Iris pigment epithelial cell (primary cell): ENCODE measurements at regions not wholly inside any gene's neighbourhood (a gene's known extent, or its start where the extent isn't known, plus 50 kb on each side); places are given as distances from the start of the nearest gene placed in this dataset.
"Not testable (repeated sequence)": the region's sequence is repeated elsewhere in the genome, so short reads cannot be mapped to it uniquely, and the experiment has no call there.

ENCODE experiments used
- DNase-seq: peaks from one replicate; pipeline ENCODE4 v3.0.0-alpha.2; 2011; ENCODE audit warnings: low read depth

DNA sequence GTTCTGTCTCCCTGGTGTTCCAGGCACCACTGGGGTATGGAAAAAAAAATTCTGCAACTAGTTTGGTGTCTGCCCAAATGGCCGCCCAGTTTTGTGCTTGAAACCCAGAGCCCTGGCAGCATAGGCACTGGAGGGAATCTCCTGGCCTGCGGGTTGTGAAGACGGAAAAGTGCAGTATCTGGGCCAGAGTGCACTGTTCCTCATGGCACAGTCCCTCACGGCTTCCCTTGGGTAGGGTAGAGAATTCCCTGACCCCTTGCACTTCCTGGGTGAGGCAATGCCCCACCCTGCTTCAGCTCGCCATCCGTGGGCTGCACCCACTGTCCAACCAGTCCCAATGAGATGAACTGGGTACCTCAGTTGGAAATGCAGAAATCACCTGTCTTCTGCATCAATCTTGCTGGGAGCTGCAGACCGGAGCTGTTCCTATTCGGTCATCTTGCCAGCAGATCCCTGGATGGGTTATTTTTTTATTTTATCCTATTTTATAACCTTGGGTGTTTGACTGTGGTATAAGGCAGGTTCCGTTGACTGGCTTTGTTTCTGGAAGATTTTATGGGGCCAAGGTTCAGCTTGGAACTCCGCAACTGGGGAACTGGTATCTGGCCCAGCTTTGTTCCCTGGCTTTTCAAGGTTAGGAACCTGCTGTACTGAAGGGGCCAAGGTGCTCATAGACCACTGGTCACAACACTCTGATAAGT is 59.5 kb upstream of the IRAK1BP1 start:
- not testable (repeated sequence) for DNase-seq

GRCh38 chr6:78808356-78808891 is 58.9 kb upstream of the IRAK1BP1 start:
- DNase-seq: no peak

GRCh38 chr6:78808933-78809332 is 58.4 kb upstream of the IRAK1BP1 start:
- no peak for DNase-seq

DNA sequence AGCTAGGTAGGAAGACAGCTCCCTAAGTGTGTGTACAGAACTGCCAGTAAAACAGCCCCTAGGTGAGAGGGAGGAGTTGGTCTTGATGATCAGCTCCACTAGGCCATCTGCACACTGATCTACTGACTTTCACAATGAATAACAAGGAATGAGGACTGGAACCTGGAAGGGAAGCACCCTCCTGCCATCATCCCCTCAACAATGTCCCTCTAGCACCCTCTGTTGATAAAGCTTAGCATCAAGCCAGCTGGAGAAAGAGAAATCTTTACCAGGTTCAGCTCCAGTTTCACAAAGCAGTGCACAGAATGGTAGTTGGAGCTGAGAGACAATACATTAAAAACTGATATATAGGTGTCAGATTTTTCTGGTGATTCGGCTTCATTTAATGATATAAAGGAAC is 57.2 kb upstream of the IRAK1BP1 start:
- peak; percentile 56 for DNase-seq

GRCh38 chr6:78810698-78811097 is 56.7 kb upstream of the IRAK1BP1 start:
- DNase-seq: peak; percentile 45
